ENCODE measurements at regions not wholly inside any gene's neighbourhood (a gene's known extent, or its start where the extent isn't known, plus 50 kb on each side); places are given as distances from the start of the nearest gene placed in this dataset.

DNA sequence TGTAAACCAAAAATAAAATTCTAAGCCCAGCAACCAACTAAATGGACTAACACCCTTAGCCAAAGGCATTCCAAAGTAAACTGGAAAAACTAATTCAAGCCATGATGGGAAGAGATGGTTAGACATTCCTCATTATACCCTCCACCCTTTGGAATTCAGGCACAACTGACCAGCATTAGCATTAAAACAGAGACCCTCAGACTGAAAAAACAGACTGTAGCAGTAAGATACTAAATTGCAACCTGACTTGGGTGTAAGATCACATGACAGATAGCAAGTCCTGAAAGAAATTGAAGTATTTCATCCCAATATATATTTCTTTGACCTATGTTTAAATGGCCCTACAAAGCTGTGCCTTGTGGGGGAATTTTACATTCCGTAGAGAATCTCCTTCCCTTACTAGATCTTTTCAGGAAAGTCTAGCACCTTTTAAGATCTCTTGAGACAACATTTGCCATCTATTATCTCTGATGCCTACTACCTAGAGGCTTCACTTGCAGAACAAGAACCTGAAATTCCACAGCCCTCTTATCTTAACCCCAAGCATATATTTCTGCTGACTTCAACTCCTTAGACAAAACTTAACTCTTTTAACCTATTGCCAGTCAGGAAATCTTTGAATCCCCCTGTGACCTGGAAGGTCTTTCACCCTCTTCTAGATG, 750.2 kb upstream of the IGFBP3 start:
- no peaks in the 10 kb centered on the region for H3K79me2 ChIP-seq (ENCODE audit: insufficient read depth, low read depth, low read length)
- H3K9me3 ChIP-seq (ENCODE audit: low read length) = no peaks in the 10 kb centered on the region
- no peaks in the 10 kb centered on the region for H3K36me3 ChIP-seq (ENCODE audit: insufficient read depth, low read length)
- no TSS peak for BruUV-seq (replicated peaks)
- no peaks in the 10 kb centered on the region for H3K9me2 ChIP-seq (ENCODE audit: insufficient read depth, low read length)
- no peak for DNase-seq (ENCODE audit: low spot score)
- ChIA-PET POLR2A (no interaction called here), CTCF (ENCODE audit: unreplicated experiment) (no interaction called here)
- intact Hi-C loops (cut with micrococcal nuclease; ENCODE audit: unreplicated experiment) = no loop called here
- no peaks in the 10 kb centered on the region for H3K4me1 ChIP-seq (ENCODE audit: insufficient read depth, low read length, poor library complexity, severe bottlenecking)
- H2AFZ ChIP-seq (ENCODE audit: low read length) = no peak overlapping the region
- no peak overlapping the region for H3K4me2 ChIP-seq (ENCODE audit: low read length)
- no peak overlapping the region for H3K4me3 ChIP-seq (ENCODE audit: low read depth, low read length, poor library complexity, severe bottlenecking)
- no peak for TF ChIP-seq EZH2phosphoT487 (IDR thresholded peaks at IDR 0.05; ENCODE audit: borderline replicate concordance, low read depth, low read length)
- TF ChIP-seq CTCF (conservative IDR thresholded peaks at IDR 0.05; ENCODE audit: low read length) = no peak
- no peak overlapping the region for H3K27ac ChIP-seq (ENCODE audit: low read depth, low read length, poor library complexity, severe bottlenecking)
- H4K20me1 ChIP-seq (ENCODE audit: insufficient read depth, low read length) = no peaks in the 10 kb centered on the region

DNA sequence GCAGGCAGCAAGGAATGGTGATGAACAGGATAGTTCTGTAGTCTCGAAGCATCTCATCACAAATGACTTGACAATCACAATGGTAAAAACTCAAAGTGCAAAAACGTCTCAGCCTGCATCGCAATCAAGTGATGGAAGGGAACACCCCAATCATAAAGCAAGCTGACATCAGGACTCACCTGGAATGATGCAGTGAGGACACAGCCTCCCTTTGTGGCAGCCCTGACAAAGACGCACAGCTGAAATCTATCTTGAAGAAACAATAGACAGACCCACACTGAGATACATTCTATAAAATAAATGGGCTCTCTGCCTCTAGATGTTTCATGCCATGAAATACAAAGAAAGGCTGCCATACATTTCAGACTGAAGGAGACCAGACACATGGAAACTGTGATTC, 748.0 kb upstream of the IGFBP3 start:
- Histone ChIP-seq H4K20me1 (ENCODE audit: insufficient read depth, low read length) (no peaks in the 10 kb centered on the region), H2AFZ (ENCODE audit: low read length) (no peak overlapping the region), H3K4me3 (ENCODE audit: low read depth, low read length, poor library complexity, severe bottlenecking) (no peak overlapping the region), H3K27ac (ENCODE audit: low read depth, low read length, poor library complexity, severe bottlenecking) (no peak overlapping the region), H3K9me3 (ENCODE audit: low read length) (no peaks in the 10 kb centered on the region), H3K4me1 (ENCODE audit: insufficient read depth, low read length, poor library complexity, severe bottlenecking) (no peaks in the 10 kb centered on the region), H3K79me2 (ENCODE audit: insufficient read depth, low read depth, low read length) (no peaks in the 10 kb centered on the region), H3K36me3 (ENCODE audit: insufficient read depth, low read length) (no peaks in the 10 kb centered on the region), H3K9me2 (ENCODE audit: insufficient read depth, low read length) (no peaks in the 10 kb centered on the region), H3K4me2 (ENCODE audit: low read length) (no peak overlapping the region)
- no TSS peak for BruUV-seq (replicated peaks)
- DNase-seq (ENCODE audit: low spot score) = no peak
- CTCF ChIA-PET (ENCODE audit: unreplicated experiment) = no interaction called here
- POLR2A ChIA-PET = no interaction called here
- intact Hi-C loops (cut with micrococcal nuclease; ENCODE audit: unreplicated experiment) = no loop called here
- TF ChIP-seq EZH2phosphoT487 (IDR thresholded peaks at IDR 0.05; ENCODE audit: borderline replicate concordance, low read depth, low read length) (no peak), CTCF (conservative IDR thresholded peaks at IDR 0.05; ENCODE audit: low read length) (no peak)

DNA sequence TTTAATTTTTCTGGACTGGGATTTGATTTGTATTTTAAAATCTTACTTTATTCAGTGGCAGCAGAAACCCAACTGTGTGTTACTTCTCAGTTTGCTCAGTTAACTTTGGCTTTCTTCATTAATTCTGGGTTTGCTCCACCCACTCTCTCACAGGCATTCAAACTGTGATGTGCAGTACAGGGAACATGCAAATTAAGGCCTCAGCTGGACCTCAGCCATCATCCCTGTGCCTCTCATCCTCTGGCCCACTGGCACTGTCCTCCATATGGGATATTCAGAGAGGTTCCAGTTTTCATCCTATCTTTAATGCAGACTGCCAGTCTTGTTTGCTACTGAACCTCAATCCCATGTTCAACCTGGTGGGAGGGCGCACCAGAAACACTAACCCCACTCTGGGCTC, 743.4 kb upstream of the IGFBP3 start:
- CTCF ChIA-PET (ENCODE audit: unreplicated experiment) = no interaction called here
- no peak for DNase-seq (ENCODE audit: low spot score)
- no peaks in the 10 kb centered on the region for H3K4me1 ChIP-seq (ENCODE audit: insufficient read depth, low read length, poor library complexity, severe bottlenecking)
- H3K9me2 ChIP-seq (ENCODE audit: insufficient read depth, low read length) = no peaks in the 10 kb centered on the region
- H3K79me2 ChIP-seq (ENCODE audit: insufficient read depth, low read depth, low read length) = no peaks in the 10 kb centered on the region
- POLR2A ChIA-PET = no interaction called here
- H3K36me3 ChIP-seq (ENCODE audit: insufficient read depth, low read length) = no peaks in the 10 kb centered on the region
- no peak for TF ChIP-seq CTCF (conservative IDR thresholded peaks at IDR 0.05; ENCODE audit: low read length)
- no peak for TF ChIP-seq EZH2phosphoT487 (IDR thresholded peaks at IDR 0.05; ENCODE audit: borderline replicate concordance, low read depth, low read length)
- no peaks in the 10 kb centered on the region for H4K20me1 ChIP-seq (ENCODE audit: insufficient read depth, low read length)
- H3K4me2 ChIP-seq (ENCODE audit: low read length) = no peak overlapping the region
- intact Hi-C loops (cut with micrococcal nuclease; ENCODE audit: unreplicated experiment) = no loop called here
- H3K9me3 ChIP-seq (ENCODE audit: low read length) = no peaks in the 10 kb centered on the region
- H2AFZ ChIP-seq (ENCODE audit: low read length) = no peak overlapping the region
- H3K27ac ChIP-seq (ENCODE audit: low read depth, low read length, poor library complexity, severe bottlenecking) = no peak overlapping the region
- BruUV-seq (replicated peaks) = no TSS peak
- no peak overlapping the region for H3K4me3 ChIP-seq (ENCODE audit: low read depth, low read length, poor library complexity, severe bottlenecking)
